Hematopoietic multipotent progenitor cell treated with erythropoietin and hydrocortisone succinate and interleukin-3 and kit ligand, for 6 days (in vitro differentiated cells): ENCODE measurements at regions not wholly inside any gene's neighbourhood (a gene's known extent, or its start where the extent isn't known, plus 50 kb on each side); places are given as distances from the start of the nearest gene placed in this dataset.
A peak's percentile ranks its signal among the peaks of the same experiment; 100 is the strongest.

Source experiments
- DNase-seq: peaks from one replicate; pipeline ENCODE4 v3.0.0-alpha.2; 2015

GRCh38 chr10:91335147-91335546 is 75.0 kb upstream of the HECTD2 start:
- peak; percentile 6 for DNase-seq

- no peak for DNase-seq
Observed at GRCh38 chr10:91339729-91340128, 70.4 kb upstream of the HECTD2 start.

GRCh38 chr10:91340613-91341362 is 69.4 kb upstream of the HECTD2 start:
- DNase-seq: no peak

GRCh38 chr10:91341686-91342085 is 68.5 kb upstream of the HECTD2 start:
- no peak for DNase-seq

GRCh38 chr10:91343010-91343409 is 67.1 kb upstream of the HECTD2 start:
- no peak for DNase-seq

- no peak for DNase-seq
Observed at GRCh38 chr10:91344117-91344856, 65.9 kb upstream of the HECTD2 start.

- DNase-seq: no peak
Observed at GRCh38 chr10:91345716-91346115, 64.4 kb upstream of the HECTD2 start.

- DNase-seq: no peak
Observed at GRCh38 chr10:91347529-91347928, 62.6 kb upstream of the HECTD2 start.

- DNase-seq: no peak
Observed at GRCh38 chr10:91349381-91349780, 60.8 kb upstream of the HECTD2 start.

GRCh38 chr10:91350651-91351081 is 59.5 kb upstream of the HECTD2 start:
- DNase-seq: no peak

- DNase-seq: no peak
Observed at GRCh38 chr10:91352760-91353159, 57.4 kb upstream of the HECTD2 start.

GRCh38 chr10:91354166-91355075 is 55.7 kb upstream of the HECTD2 start:
- no peak for DNase-seq

- DNase-seq: no peak
Observed at GRCh38 chr10:91355998-91356397, 54.1 kb upstream of the HECTD2 start.

GRCh38 chr10:91357497-91357896 is 52.6 kb upstream of the HECTD2 start:
- DNase-seq: no peak
